ENCODE measurements at regions not wholly inside any gene's neighbourhood (a gene's known extent, or its start where the extent isn't known, plus 50 kb on each side); places are given as distances from the start of the nearest gene placed in this dataset.

- peak; percentile 78; the same call in 1 of the 2 replicates for TF ChIP-seq AFF4 (CRISPR knock-in tag; IDR thresholded peaks at IDR 0.05)
- peak; percentile 37; the same call in 1 of the 2 replicates for TF ChIP-seq POGK (CRISPR knock-in tag; conservative IDR thresholded peaks at IDR 0.05)
- TF ChIP-seq PAXIP1 (CRISPR knock-in tag; conservative IDR thresholded peaks at IDR 0.05): peak; percentile 38; the same call in 1 of the 2 replicates
- no peak for TF ChIP-seq SOX6 (IDR thresholded peaks at IDR 0.05)
- TF ChIP-seq SOX6 (CRISPR knock-in tag; IDR thresholded peaks at IDR 0.05): no peak
- TF ChIP-seq SMARCC2 (IDR thresholded peaks at IDR 0.05): peak; percentile 17; the same call in 1 of the 2 replicates
- TF ChIP-seq HNF1A (IDR thresholded peaks at IDR 0.05; ENCODE audit: low read depth): peak; percentile 69
- no peak for TF ChIP-seq HNF1A (CRISPR knock-in tag; IDR thresholded peaks at IDR 0.05; ENCODE audit: borderline replicate concordance)
- TF ChIP-seq CREM (IDR thresholded peaks at IDR 0.05): 0 out of 2 replicates have a peak, but pooled peaks have one; percentile 41
- TF ChIP-seq CREM (CRISPR knock-in tag; IDR thresholded peaks at IDR 0.05): no peak
- peak; percentile 88 for TF ChIP-seq FOXP4 (CRISPR knock-in tag; IDR thresholded peaks at IDR 0.05)
- TF ChIP-seq SMYD3 (CRISPR knock-in tag; IDR thresholded peaks at IDR 0.05): peak; percentile 92
- TF ChIP-seq JUN (CRISPR knock-in tag; IDR thresholded peaks at IDR 0.05): 0 out of 2 replicates have a peak, but pooled peaks have one; percentile 19
- TF ChIP-seq ZNF7 (CRISPR knock-in tag; IDR thresholded peaks at IDR 0.05): peak; percentile 25; the same call in 1 of the 2 replicates
These were observed 67.8 kb upstream of the MAP4K3 start (continued) for GRCh38 chr2:39504790-39505335.
